HG03520 (cell line): ENCODE measurements at regions not wholly inside any gene's neighbourhood (a gene's known extent, or its start where the extent isn't known, plus 50 kb on each side); places are given as distances from the start of the nearest gene placed in this dataset.
"Not testable (repeated sequence)": the region's sequence is repeated elsewhere in the genome, so short reads cannot be mapped to it uniquely, and the experiment has no call there.

Source experiments
- ATAC-seq: cut with Tn5 transposase; IDR thresholded peaks from one replicate; pipeline ENCODE4 v1.9.1; 2021; ENCODE audit warnings: mild to moderate bottlenecking, moderate library complexity; ENCODE audit not compliant: unreplicated experiment

GRCh38 chr6:85756982-85757381 is 114.3 kb upstream of the SYNCRIP start:
- ATAC-seq = no peak

DNA sequence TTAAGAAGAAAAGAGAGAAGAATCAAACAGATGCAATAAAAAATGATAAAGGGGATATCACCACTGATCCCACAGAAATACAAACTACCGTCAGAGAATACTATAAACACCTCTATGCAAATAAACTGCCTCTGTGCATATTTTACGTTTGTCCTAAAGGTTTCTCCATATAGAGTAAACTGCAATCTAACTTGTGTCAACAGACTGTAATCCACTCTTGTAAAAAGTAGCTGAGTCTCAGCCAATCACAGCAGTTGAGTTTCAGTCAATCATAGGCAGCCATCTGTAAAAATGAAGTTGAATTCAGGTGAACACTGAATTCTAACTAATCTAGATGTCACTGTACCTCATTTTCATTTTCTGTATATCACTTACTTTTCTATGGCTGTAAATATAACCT is 112.2 kb upstream of the SYNCRIP start:
- no peak for ATAC-seq

DNA sequence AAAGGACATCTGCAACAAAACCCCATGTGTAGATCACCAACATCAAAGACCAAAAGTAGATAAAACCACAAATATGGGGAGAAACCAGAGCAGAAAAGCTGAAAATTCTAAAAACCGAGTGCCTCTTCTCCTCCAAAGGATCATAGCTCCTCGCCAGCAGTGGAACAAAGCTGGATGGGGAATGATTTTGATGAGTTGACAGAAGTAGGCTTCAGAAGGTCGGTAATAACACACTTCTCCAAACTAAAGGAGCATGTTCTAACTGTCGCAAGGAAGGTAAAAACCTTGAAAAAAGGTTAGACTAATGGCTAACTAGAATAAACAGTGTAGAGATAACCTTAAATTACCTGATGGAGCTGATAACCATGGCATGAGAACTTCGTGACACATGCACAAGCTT is 109.9 kb upstream of the SYNCRIP start:
- ATAC-seq = no peak

- ATAC-seq = no peak
Observed at GRCh38 chr6:85751374-85752055, 108.8 kb upstream of the SYNCRIP start.

- ATAC-seq = not testable (repeated sequence)
Observed at GRCh38 chr6:85750146-85750545, 107.5 kb upstream of the SYNCRIP start.

DNA sequence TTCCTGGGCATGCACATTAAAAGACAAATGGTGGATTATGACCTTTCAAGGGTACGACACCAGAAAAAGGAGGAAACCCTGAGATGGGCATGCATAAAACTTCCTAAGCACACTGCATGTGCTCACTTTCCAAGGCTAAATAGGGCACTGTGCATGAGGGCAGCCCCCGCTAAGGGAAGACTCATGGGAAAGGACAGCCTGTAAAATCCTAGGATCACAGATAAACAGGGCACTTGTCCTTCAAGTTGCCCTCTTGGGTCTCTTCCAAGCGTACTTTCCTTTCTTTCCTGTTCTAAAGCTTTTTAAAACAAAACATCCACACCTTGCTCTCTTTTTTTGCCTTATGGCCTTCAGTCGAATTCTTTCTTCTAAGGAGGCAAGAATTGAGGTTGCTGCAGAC is 106.5 kb upstream of the SYNCRIP start:
- ATAC-seq = no peak

GRCh38 chr6:85747666-85748065 is 105.0 kb upstream of the SYNCRIP start:
- ATAC-seq = no peak

GRCh38 chr6:85747093-85747492 is 104.4 kb upstream of the SYNCRIP start:
- no peak for ATAC-seq

- ATAC-seq = no peak
Observed at GRCh38 chr6:85744433-85744970, 101.8 kb upstream of the SYNCRIP start.

DNA sequence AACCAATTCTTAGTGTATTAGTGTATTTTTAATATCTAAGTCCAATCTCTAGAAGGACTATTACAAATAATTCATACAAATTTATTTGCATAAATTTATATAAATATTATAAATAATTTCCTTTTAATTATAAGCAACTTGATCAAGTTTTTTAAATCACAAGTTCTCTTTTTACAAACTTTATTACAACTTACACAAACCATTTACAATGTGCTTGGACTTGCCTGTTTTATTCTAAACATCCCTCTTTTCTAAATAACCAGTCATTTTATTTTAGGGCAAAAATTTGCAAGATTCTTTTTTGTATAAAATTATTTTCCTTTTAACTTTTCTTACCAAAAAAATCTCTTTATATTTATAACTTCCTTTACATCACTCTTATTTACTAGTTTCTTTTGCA is 83.5 kb upstream of the SYNCRIP start:
- ATAC-seq = no peak

GRCh38 chr6:85715797-85716196 is 73.1 kb upstream of the SYNCRIP start:
- no peak for ATAC-seq

DNA sequence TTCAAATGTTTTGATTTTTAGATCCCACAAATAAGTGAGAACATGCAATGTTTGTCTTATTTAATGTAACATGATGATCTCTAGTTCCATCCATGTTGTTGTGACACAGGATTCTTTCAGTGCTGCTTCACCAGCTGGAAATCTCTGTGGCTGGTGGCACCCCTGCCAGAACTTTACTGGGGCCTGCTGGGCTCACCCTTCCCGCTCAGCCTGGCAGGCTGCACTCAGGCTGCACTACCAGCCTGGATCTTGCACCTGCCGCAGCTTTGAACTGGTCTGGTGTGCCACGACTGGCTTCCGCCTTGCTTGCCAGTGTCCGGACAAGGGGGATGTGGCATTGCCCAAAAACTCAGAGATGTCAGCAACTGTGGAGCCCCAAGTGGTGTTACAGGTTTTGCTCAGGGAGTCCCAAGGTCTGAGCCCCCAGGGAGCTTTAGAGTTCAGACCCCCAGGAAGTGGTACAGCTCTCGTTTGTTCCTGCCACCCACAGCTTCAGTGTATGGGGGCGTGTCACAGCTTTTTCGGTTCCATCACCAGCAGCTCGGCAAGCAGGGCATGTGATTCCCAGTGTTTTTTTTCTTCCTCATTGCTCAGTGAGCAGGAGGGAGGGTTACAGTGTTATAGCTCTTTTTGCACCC is 72.3 kb upstream of the SYNCRIP start:
- no peak for ATAC-seq

GRCh38 chr6:85712346-85712745 is 69.7 kb upstream of the SYNCRIP start:
- ATAC-seq = no peak

GRCh38 chr6:85707515-85708145 is 64.9 kb upstream of the SYNCRIP start:
- not testable (repeated sequence) for ATAC-seq

- ATAC-seq = no peak
Observed at GRCh38 chr6:85706272-85706671, 63.6 kb upstream of the SYNCRIP start.

DNA sequence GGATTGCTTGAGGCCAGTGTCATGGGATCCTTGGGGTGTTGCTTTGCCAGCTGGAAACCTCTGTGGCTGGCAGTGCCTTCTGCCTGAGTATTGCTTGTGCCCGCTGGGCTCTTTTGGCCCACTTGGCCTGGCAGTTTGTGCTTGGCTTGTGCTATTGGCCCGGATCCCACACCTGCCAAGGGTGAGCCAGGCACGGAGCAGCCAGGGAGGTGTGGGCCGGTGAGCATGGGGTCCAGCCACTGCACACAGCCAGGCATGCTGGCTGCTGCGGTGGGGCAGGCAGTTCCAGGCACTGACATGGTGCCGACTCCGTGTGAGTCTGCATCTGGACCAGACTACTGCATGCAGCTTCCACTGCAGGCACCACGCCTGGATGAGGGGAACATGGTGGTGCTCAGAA is 62.5 kb upstream of the SYNCRIP start:
- ATAC-seq = no peak

GRCh38 chr6:85703406-85703805 is 60.7 kb upstream of the SYNCRIP start:
- no peak for ATAC-seq
